Activated CD8-positive, alpha-beta memory T cell treated with anti-CD3 and anti-CD28 coated beads, Interleukin-2, amount 10 ng/mL, durations not matched to agents 7 days and 5 days (primary cell): ENCODE measurements at regions not wholly inside any gene's neighbourhood (a gene's known extent, or its start where the extent isn't known, plus 50 kb on each side); places are given as distances from the start of the nearest gene placed in this dataset.
"Not testable (repeated sequence)": the region's sequence is repeated elsewhere in the genome, so short reads cannot be mapped to it uniquely, and the experiment has no call there.

Experiments
- ATAC-seq: fragments of 150-1000 bp; cut with Tn5 transposase; one replicate; pipeline ENCODE4 v1.10.0; 2021; ENCODE audit warnings: moderate library complexity
- CTCF ChIA-PET: fragments of 350-600 bp; sonication (Branson Sonifier 250); formaldehyde crosslinking; loops from one replicate; lab custom pipeline; 2021; ENCODE audit warnings: antibody characterized with exemption; lab: Charles Lee
- DNase-seq: peaks from one replicate; pipeline ENCODE4 v3.0.0-alpha.2; 2020
- H3K27ac Mint-ChIP-seq: one replicate; pipeline ENCODE4 v1.8.0; 2021; ENCODE audit warnings: mild to moderate bottlenecking, mixed read lengths
- H3K27me3 Mint-ChIP-seq: one replicate; pipeline ENCODE4 v1.8.0; 2021; ENCODE audit warnings: mixed read lengths
- H3K36me3 Mint-ChIP-seq: one replicate; pipeline ENCODE4 v1.8.0; 2021; ENCODE audit warnings: mild to moderate bottlenecking, mixed read lengths
- H3K4me1 Mint-ChIP-seq: one replicate; pipeline ENCODE4 v1.8.0; 2021; ENCODE audit warnings: mixed read lengths
- H3K4me3 Mint-ChIP-seq: one replicate; pipeline ENCODE4 v1.8.0; 2021; ENCODE audit warnings: mild to moderate bottlenecking, moderate library complexity, mixed read lengths
- H3K9me3 Mint-ChIP-seq: one replicate; pipeline ENCODE4 v1.8.0; 2022; ENCODE audit warnings: low read depth, mixed read lengths

DNA sequence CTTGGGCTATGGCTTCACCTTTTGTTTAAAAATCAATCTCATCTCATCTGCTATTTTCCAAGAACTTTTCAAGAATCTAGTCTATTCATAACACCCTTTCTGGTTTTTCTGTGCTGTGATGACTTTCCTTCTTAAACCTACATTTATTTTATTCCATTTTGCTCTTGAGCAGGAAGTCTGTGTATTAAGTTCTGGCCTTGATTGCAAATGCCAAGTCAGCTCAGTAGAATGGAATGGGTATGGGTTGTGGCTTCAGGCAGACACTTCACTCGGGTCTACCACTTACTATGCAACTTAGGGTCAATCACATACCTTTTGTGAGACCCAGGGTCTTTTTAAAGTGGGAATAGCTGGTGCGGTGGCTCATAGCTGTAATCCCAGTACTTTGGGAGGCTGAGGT, 522.3 kb downstream of the TRIML1 start:
- H3K4me3 Mint-ChIP-seq: no peak overlapping the region
- no peak for ATAC-seq
- H3K4me1 Mint-ChIP-seq: no peaks in the 10 kb centered on the region
- H3K9me3 Mint-ChIP-seq: peaks cover 19% of the 10 kb centered on the region
- no peaks in the 10 kb centered on the region for H3K27me3 Mint-ChIP-seq
- no peak overlapping the region for H3K27ac Mint-ChIP-seq
- CTCF ChIA-PET: no interaction called here
- no peak for DNase-seq
- H3K36me3 Mint-ChIP-seq: no peaks in the 10 kb centered on the region

DNA sequence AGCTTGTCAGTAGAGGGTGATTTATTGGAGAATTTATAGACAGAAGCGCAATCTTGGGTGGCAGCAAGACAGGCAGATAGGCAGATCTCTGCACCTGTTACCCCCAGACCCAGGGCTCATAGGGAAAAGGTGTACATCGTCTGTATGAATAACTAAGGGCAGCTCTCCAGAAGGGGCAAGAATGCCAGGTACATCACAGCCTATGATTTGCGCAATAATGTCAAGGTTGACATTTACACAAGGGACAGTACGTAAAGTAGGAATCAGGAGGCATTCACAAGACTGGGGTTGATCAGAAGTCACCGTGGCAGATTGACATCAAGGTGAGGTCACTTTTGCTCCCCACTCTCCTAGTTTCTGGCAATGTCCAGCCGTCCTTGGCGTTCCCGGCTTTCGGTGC, 524.1 kb downstream of the TRIML1 start:
- CTCF ChIA-PET: no interaction called here
- Mint-ChIP-seq H3K4me1 (no peaks in the 10 kb centered on the region), H3K36me3 (no peaks in the 10 kb centered on the region), H3K27ac (no peak overlapping the region), H3K4me3 (no peak overlapping the region), H3K9me3 (peaks cover 14% of the 10 kb centered on the region), H3K27me3 (no peaks in the 10 kb centered on the region)
- DNase-seq (no peak), ATAC-seq (no peak)

DNA sequence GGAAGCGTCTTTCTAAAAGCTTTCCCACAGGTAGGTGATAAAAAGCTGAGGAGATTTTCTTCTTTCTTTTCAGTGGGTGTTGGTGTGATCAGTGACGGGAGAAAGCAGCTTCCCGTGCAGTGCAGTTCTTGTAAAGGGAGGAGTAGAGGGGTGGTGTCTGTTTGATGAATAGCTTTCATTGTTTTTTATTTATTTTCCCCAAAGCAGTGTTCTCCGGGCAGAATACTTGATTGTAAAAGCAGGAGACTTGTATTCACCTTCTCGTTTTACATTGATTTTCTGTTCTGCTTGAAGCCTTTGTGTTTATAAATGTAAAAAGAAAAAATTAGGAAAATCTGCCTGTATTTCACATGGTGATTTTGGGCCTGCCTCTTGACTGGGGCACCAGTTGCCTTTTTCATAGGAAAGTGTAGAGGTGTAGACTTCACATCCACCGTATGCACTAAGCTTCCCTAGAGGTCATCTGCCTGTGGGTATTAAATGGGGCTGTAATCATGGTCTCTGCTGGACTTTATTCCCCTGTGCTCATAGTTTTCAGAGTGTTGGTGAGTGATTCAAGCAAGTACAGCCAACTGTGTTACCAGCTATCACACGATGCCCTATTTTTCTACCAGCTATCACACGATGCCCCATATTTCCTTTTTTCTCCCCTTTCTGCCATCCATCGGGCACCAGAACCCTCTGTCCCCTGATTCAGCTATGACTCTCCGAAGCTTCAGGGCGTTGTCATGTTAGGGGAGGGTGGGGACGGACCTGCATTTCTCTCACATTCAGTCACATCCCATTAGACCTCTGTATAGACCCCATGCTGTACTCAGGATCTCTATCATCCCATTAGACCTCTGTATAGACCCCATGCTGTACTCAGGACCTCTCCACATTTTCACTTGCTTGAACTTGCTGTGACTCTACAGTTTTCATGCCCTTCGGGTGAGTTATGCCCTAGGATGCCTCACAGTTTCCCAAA, 526.5 kb downstream of the TRIML1 start:
- Mint-ChIP-seq H3K27ac (no peak overlapping the region), H3K36me3 (no peaks in the 10 kb centered on the region), H3K27me3 (no peaks in the 10 kb centered on the region), H3K4me3 (no peak overlapping the region), H3K9me3 (peaks cover 8% of the 10 kb centered on the region), H3K4me1 (no peaks in the 10 kb centered on the region)
- CTCF ChIA-PET: no interaction called here
- ATAC-seq: no peak
- DNase-seq: no peak

DNA sequence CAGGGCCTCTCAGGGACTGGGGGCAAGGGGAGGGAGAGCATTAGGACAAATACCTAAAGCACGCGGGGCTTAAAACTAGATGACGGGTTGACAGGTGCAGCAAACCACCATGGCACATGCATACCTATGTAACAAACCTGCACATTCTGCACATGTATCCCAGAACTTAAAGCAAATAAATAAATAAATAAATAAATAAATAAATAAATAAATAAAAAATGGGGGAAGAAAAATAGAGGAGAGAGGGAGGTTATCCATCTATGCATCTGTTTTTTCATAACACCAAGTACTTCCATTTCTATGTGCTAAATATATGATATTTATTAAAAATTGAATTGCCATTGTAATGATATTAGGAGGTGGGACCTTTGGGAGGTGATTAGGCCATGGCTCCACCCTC, 539.5 kb downstream of the TRIML1 start:
- not testable (repeated sequence) for H3K4me3 Mint-ChIP-seq

DNA sequence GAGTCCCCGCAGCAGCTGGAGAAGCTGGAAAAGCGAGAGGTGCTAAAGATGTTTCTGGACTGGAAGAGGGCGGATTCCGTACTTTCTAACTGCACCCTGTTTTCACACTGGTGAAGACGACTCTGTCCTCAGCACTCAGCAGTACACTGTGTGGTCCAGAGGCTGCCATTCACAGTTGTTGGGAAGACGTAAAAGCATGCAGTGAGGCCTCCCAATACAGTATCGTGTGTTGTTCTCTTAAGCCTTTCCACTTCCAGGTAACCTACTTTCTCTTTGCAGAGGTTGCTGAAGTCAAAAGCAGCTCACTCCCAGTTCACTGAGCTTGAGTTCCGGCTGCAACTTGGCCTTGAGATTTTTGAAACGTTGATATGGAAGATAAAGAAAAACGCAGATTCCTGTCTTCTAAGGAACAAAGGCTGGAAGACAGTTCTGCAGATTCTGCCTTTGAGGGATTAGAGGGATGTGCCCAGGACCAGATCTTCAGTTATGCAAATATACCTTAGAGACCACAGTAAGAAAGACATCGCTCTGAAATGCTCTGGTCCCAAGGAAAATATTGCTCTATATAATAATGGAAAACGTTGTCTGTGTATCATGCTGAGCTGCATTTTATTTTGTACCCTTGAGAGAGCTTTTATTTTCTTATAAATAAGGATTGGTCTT, 540.9 kb downstream of the TRIML1 start:
- no peak overlapping the region for H3K27ac Mint-ChIP-seq
- ATAC-seq (no peak), DNase-seq (no peak)
- H3K4me3 Mint-ChIP-seq: no peak overlapping the region
- CTCF ChIA-PET: no interaction called here
- no peaks in the 10 kb centered on the region for H3K27me3 Mint-ChIP-seq
- no peaks in the 10 kb centered on the region for H3K36me3 Mint-ChIP-seq
- H3K4me1 Mint-ChIP-seq: no peaks in the 10 kb centered on the region
- peaks cover 10% of the 10 kb centered on the region for H3K9me3 Mint-ChIP-seq

More for the DNA sequence above, 539.5 kb downstream of the TRIML1 start:
- H3K4me1 Mint-ChIP-seq, DNase-seq, H3K36me3 Mint-ChIP-seq, H3K27me3 Mint-ChIP-seq, CTCF ChIA-PET, H3K27ac Mint-ChIP-seq, H3K9me3 Mint-ChIP-seq, ATAC-seq: not testable (repeated sequence)

DNA sequence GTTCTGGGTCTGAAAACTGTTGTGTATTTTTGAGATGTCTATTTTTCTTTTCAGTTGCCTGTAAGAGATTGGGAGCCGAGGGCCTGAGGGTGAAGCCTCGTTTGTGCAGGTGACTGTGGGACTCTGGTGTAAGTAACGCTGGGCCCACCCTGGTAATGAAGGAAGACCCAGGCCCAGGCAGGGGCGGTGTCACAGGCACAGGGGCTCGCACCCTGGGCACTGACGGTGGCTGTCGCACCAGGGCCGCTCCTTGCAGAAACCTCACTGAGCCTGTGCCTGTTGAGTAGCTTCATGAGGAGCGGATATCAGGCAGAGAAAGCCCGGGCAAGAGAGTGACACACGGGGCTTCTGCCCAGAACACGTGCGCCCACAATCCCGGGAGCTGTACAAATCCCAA, 541.4 kb downstream of the TRIML1 start:
- no peaks in the 10 kb centered on the region for H3K4me1 Mint-ChIP-seq
- DNase-seq: no peak
- peaks cover 7% of the 10 kb centered on the region for H3K9me3 Mint-ChIP-seq
- H3K27ac Mint-ChIP-seq: no peak overlapping the region
- H3K36me3 Mint-ChIP-seq: no peaks in the 10 kb centered on the region
- ATAC-seq: no peak
- no peaks in the 10 kb centered on the region for H3K27me3 Mint-ChIP-seq
- H3K4me3 Mint-ChIP-seq: no peak overlapping the region
- CTCF ChIA-PET: no interaction called here

DNA sequence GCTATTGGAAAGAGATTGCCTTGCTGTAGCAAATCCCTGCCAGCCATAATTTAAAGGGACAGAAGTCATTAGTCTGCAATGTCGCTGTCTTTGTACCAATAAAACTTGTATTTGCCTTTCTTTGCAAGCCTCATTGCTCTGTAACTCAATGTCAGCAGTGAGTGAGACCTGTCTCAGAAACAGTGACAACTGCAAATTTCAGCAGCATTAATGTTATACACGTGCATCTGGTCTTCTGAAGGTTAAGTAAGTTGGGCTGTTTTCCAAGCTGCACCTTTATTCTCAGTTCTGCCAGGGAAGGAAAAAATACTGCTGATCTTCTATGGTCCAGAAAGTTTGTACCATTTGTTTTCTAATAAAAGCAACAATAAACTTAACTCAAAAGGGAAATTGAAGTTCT, 543.1 kb downstream of the TRIML1 start:
- Mint-ChIP-seq H3K27me3 (no peaks in the 10 kb centered on the region), H3K36me3 (no peaks in the 10 kb centered on the region), H3K27ac (no peak overlapping the region), H3K4me3 (no peak overlapping the region), H3K4me1 (no peaks in the 10 kb centered on the region), H3K9me3 (peaks cover 12% of the 10 kb centered on the region)
- DNase-seq: no peak
- ATAC-seq: no peak
- CTCF ChIA-PET: no interaction called here

DNA sequence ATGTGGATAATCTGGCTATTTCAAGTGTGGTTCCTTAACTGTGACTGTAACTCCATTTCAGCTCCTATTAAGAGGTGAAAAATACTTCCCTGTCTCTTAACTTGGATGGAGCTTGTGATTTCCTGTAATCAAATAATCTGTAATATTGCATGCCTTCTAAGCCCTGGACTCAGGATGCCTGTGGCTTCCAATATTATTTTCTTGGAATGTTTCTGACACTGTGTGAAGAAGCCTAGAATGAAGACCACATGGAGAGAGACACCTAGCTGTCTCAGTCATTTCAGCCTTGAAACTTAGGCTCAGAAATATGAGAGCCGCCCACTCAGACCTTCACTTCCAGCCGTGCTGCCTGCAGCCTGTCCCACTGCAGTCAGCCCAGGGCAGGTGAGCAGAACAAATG, 544.3 kb downstream of the TRIML1 start:
- no peak overlapping the region for H3K4me3 Mint-ChIP-seq
- ATAC-seq (no peak), DNase-seq (no peak)
- CTCF ChIA-PET: no interaction called here
- no peaks in the 10 kb centered on the region for H3K27me3 Mint-ChIP-seq
- no peaks in the 10 kb centered on the region for H3K36me3 Mint-ChIP-seq
- peaks cover 11% of the 10 kb centered on the region for H3K9me3 Mint-ChIP-seq
- no peak overlapping the region for H3K27ac Mint-ChIP-seq
- H3K4me1 Mint-ChIP-seq: no peaks in the 10 kb centered on the region

DNA sequence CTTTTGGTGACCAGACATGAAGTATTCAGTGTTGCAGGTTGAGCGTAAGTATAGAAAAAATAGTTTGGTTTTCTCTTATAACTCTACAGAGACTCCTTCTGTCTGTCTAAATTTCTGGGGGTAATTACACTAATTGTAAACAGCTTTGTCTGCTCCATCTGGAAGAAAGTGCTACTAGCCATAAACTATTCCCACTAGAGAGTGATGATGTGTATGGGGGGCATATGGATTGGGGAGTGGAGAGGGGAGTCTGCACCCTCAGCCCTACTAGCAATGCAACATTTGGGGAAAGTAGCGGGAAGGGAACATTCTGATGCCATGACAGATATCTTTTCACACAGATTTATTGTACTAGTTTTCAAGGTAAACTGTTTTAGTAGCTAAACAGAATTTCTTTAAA, 549.7 kb downstream of the TRIML1 start:
- CTCF ChIA-PET: no interaction called here
- H3K27me3 Mint-ChIP-seq: no peaks in the 10 kb centered on the region
- ATAC-seq: no peak
- no peaks in the 10 kb centered on the region for H3K36me3 Mint-ChIP-seq
- H3K27ac Mint-ChIP-seq: no peak overlapping the region
- H3K4me1 Mint-ChIP-seq: no peaks in the 10 kb centered on the region
- no peak overlapping the region for H3K4me3 Mint-ChIP-seq
- DNase-seq: no peak
- peaks cover 15% of the 10 kb centered on the region for H3K9me3 Mint-ChIP-seq

DNA sequence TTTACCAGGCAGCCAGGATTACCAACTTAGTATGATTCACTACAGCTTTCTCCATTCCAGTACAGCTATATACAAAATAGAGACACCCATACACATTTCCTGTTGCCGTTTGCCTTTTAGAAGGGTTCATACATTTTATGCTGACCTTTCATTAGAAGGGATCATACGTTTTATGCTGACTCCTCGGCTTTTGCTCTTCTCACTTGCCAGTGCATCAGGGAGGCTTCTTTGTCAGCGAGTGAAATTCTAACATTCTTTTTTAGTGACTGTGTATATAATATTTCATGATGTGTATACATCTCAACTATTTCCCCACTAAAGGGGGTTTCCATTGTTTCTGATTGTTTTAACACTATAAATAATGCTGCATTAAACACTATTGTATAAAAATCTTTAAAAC, 552.6 kb downstream of the TRIML1 start:
- peaks cover 13% of the 10 kb centered on the region for H3K9me3 Mint-ChIP-seq
- ATAC-seq: no peak
- H3K4me1 Mint-ChIP-seq: no peaks in the 10 kb centered on the region
- DNase-seq: no peak
- H3K27ac Mint-ChIP-seq: no peak overlapping the region
- no peaks in the 10 kb centered on the region for H3K27me3 Mint-ChIP-seq
- CTCF ChIA-PET: no interaction called here
- no peaks in the 10 kb centered on the region for H3K36me3 Mint-ChIP-seq
- H3K4me3 Mint-ChIP-seq: no peak overlapping the region

DNA sequence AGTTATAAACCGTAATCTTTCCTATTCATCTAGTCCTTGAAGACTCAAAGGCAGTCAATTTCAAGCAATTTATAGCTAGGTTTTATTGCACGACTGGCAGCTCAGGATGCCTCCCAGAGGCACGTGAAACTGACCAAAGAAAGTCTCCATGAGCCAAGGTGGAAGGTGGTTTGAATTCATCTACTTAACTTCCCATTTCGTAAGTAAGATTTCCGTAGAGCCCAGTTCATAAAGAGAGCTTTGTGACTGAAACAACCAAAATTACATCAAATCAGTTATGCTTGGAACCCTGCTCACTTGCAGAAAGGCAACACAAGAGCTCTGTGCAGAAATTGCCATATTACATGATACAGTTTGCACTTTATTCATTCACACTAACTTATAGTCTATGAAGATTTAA, 556.0 kb downstream of the TRIML1 start:
- H3K4me1 Mint-ChIP-seq: no peaks in the 10 kb centered on the region
- peaks cover 10% of the 10 kb centered on the region for H3K9me3 Mint-ChIP-seq
- CTCF ChIA-PET: no interaction called here
- no peaks in the 10 kb centered on the region for H3K27me3 Mint-ChIP-seq
- H3K27ac Mint-ChIP-seq: no peak overlapping the region
- H3K4me3 Mint-ChIP-seq: no peak overlapping the region
- no peaks in the 10 kb centered on the region for H3K36me3 Mint-ChIP-seq
- ATAC-seq: no peak
- no peak for DNase-seq

DNA sequence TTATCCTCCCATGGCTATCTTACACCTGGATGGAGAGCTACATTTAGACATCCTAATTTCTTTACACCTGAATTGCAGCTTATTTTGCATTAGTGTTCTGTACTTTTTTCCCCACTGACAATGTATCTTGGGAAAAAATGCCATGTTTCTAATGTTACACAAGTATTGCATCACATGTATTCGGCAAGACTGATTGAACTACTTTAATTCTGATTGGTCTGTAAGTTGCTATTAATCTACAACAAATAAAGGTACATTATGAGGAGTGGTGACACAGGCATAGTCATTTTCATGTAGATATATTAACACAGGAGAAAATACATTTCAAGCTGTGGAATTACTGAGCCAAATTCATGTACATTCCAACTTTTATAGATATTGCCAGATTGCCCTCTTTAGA, 558.0 kb downstream of the TRIML1 start:
- ATAC-seq: no peak
- CTCF ChIA-PET: no interaction called here
- DNase-seq: no peak
- H3K9me3 Mint-ChIP-seq: peaks cover 7% of the 10 kb centered on the region
- no peak overlapping the region for H3K27ac Mint-ChIP-seq
- no peak overlapping the region for H3K4me3 Mint-ChIP-seq
- no peaks in the 10 kb centered on the region for H3K4me1 Mint-ChIP-seq
- no peaks in the 10 kb centered on the region for H3K27me3 Mint-ChIP-seq
- no peaks in the 10 kb centered on the region for H3K36me3 Mint-ChIP-seq

DNA sequence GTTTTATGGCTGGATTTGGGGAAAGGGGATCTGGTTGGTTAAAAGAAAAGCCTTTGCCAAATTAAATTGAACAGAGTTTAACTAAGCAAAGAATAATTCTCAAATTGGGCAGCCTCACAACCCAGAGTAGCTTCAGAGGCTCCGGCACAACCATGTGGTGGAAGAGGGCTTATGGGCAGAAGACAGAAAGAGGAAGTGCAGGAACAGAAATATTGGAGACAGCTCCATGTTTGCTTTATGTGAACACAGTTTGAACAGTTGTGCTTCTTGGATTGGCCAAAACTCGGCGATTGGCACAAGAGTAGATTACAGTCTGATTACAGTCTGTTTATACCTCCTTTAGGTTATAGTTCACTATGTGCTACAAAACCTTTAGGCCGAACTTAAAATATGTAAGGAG, 562.7 kb downstream of the TRIML1 start:
- ATAC-seq: no peak
- no peak overlapping the region for H3K27ac Mint-ChIP-seq
- peaks cover 10% of the 10 kb centered on the region for H3K9me3 Mint-ChIP-seq
- no peaks in the 10 kb centered on the region for H3K4me1 Mint-ChIP-seq
- no peaks in the 10 kb centered on the region for H3K36me3 Mint-ChIP-seq
- no peak for DNase-seq
- CTCF ChIA-PET: no interaction called here
- H3K4me3 Mint-ChIP-seq: no peak overlapping the region
- no peaks in the 10 kb centered on the region for H3K27me3 Mint-ChIP-seq

DNA sequence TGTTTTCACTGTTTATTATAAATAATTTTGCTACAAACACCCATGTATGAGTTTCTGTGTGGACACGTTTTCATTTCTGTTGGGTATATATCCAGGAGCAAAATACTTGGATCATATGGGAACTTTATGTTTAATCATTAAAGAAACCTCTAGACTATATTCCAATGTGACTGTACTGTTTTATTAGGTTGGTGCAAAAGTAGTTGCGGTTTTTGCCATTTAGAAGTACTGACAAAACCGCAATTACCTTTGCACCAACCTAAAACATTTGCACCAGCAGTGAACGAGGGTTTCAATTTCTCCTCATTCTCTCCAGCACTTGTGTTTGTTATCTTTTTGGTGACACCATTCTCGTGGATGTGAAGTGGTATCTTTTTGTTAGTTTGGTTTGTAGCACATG, 565.0 kb downstream of the TRIML1 start:
- no peaks in the 10 kb centered on the region for H3K36me3 Mint-ChIP-seq
- ATAC-seq (no peak), DNase-seq (no peak)
- no peaks in the 10 kb centered on the region for H3K4me1 Mint-ChIP-seq
- no peaks in the 10 kb centered on the region for H3K27me3 Mint-ChIP-seq
- CTCF ChIA-PET: no interaction called here
- H3K27ac Mint-ChIP-seq: no peak overlapping the region
- no peak overlapping the region for H3K4me3 Mint-ChIP-seq
- H3K9me3 Mint-ChIP-seq: peaks cover 12% of the 10 kb centered on the region
